AG09309 (cell line): ENCODE measurements at regions not wholly inside any gene's neighbourhood (a gene's known extent, or its start where the extent isn't known, plus 50 kb on each side); places are given as distances from the start of the nearest gene placed in this dataset.

Experiments used
- DNase-seq: peaks from one replicate; pipeline ENCODE4 v3.0.0-alpha.2; 2010; ENCODE audit warnings: low read depth
- H3K4me3 ChIP-seq: 2 replicates; pipeline ENCODE4 v1.5.1; 2011; ENCODE audit warnings: mild to moderate bottlenecking, low read depth, low read length, moderate library complexity; ENCODE audit not compliant: control insufficient read depth
- TF ChIP-seq, protein P1 (sequence below): IDR thresholded peaks from 2 replicates; pipeline ENCODE4 v1.5.1; 2011; ENCODE audit warnings: mild to moderate bottlenecking, low read depth, low read length, inconsistent platforms; ENCODE audit not compliant: insufficient read depth, control insufficient read depth; ENCODE audit errors: missing control alignments

DNA sequence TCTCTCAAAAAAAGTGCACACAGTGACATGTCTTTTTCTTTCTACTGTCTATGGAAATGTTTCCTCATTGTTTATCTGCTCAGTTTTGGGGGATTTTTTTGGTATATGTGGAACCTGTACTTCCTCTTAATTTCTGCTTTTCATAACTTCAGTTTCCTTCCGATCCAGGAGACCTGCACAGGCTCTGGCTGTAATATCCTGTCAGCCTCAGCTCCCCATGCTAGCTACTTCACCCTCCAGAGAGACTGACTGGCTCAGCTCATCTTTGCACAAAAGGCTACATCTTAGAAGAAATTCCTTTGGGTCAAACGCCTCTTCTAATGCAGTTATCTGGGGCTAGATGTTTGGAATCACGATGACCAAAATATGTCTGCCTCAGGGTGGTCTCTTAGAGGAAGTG, 378.4 kb downstream of the RND3 start:
- no peak overlapping the region for H3K4me3 ChIP-seq
- no peak for DNase-seq
- TF ChIP-seq, protein P1, sequence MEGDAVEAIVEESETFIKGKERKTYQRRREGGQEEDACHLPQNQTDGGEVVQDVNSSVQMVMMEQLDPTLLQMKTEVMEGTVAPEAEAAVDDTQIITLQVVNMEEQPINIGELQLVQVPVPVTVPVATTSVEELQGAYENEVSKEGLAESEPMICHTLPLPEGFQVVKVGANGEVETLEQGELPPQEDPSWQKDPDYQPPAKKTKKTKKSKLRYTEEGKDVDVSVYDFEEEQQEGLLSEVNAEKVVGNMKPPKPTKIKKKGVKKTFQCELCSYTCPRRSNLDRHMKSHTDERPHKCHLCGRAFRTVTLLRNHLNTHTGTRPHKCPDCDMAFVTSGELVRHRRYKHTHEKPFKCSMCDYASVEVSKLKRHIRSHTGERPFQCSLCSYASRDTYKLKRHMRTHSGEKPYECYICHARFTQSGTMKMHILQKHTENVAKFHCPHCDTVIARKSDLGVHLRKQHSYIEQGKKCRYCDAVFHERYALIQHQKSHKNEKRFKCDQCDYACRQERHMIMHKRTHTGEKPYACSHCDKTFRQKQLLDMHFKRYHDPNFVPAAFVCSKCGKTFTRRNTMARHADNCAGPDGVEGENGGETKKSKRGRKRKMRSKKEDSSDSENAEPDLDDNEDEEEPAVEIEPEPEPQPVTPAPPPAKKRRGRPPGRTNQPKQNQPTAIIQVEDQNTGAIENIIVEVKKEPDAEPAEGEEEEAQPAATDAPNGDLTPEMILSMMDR = no peak

DNA sequence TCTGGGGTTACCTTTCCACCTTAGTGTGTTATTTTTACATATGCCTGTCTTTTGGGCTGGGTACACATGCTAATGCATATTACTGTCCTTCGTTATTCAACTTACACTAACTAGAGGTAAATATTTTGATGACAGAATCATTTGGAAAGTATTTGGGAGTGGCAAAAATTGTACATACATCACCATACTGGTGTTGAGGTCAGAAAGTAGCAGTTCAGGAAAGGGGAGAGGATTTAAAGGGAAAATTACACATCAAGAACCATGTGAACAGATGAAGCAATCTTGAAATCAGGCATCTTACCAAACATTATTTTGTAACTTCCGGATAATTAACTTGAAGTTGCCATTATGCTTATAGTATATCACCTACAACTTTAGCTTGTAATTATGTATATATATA, 379.7 kb downstream of the RND3 start:
- no peak overlapping the region for H3K4me3 ChIP-seq
- no peak for DNase-seq
- TF ChIP-seq, protein P1 = no peak

DNA sequence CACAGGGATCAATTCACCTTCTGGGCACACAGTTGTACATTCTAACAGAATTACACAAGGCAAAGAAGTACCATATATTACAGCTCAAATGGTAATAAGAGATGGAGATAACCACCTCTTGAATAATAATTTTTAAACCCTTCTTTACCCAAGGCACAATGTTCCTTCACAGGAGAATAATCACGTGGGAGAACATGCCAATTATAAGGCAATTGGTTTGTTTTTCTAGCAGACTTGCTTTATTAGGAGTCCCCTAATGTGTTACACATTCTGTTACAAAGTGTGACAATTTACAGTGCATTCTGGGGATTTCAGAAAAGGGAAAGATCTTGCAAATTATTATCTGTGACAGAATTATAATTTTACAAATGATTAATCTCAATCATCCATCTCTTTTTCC, 380.3 kb downstream of the RND3 start:
- DNase-seq = no peak
- H3K4me3 ChIP-seq = no peak overlapping the region
- TF ChIP-seq, protein P1 = no peak

DNA sequence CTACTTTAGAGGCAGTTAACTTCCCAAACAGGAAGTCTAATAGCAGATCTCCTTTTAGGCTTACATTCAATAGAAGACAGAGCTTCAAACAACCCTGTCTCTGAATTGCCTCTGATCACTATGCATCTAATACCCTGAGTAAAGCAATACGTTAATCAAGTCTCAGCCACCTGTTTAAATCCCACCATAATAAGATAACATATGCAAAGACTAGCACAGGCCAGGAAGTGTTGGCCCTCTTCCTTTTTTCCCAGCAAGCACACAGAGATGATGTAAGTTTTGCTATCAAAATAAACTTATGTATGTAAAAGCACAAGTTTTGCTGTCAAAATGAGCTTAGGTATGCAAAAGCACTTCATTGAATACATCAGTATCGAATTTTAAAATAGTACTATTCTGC, 385.5 kb downstream of the RND3 start:
- H3K4me3 ChIP-seq = no peak overlapping the region
- TF ChIP-seq, protein P1 = no peak
- no peak for DNase-seq

DNA sequence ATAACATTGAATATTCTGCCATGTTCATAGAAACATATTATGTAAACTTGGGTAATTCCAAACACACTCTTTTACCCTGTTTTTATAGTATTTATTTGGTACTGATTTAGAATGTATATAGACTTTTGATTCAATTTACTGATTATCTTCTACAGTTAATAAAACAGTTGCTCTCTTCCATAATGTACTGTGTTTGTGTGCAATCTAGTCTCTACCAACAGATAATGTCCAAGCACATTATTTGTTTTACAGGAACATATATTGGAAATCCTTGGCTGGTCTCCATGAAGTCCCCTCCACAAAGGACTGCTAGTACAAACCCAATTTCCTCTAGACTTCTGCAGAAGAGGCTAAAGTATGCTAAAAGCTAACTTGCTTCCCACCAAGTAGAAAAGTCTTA, 386.6 kb downstream of the RND3 start:
- TF ChIP-seq, protein P1 = no peak
- DNase-seq = no peak
- no peak overlapping the region for H3K4me3 ChIP-seq

DNA sequence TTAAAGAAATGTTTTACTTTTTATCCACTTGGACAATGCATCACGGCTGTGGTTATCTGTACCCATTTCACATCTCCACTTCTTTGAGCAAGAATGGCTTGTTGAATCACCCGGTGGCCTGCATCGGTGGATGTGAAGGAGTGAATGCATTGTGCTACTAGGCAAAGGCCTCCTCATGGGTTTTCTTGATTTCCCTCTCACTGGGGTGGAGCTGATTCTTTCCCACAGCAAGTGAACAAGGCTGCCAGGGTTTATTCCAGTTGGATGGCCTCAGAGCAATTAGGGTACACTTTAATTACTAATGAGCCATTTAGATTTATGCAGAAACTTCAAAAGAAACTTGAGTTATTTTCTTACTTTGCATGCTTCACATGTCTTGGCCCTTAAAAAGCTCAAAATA, 387.1 kb downstream of the RND3 start:
- TF ChIP-seq, protein P1 = no peak
- DNase-seq = no peak
- H3K4me3 ChIP-seq = no peak overlapping the region

DNA sequence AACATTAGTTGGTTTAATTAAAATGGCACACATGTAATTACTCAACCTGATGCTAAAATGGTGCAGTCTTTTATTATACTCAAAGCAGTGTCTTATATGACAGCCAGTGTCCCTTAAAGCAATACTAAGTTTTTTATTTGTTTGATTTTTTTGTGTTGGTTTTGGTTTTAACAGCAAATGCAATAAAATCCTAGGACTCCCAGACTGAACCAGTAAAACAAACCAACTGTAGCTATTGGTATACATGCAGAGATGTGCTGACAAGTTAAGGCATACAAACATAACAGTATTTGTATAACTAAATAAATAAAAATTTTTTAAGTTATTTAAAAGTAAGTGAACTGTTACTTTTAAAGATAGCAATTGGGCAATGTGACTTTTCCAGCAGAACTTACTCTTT, 387.7 kb downstream of the RND3 start:
- no peak overlapping the region for H3K4me3 ChIP-seq
- DNase-seq = no peak
- TF ChIP-seq, protein P1 = no peak
